ENCODE measurements at regions not wholly inside any gene's neighbourhood (a gene's known extent, or its start where the extent isn't known, plus 50 kb on each side); places are given as distances from the start of the nearest gene placed in this dataset.

DNA sequence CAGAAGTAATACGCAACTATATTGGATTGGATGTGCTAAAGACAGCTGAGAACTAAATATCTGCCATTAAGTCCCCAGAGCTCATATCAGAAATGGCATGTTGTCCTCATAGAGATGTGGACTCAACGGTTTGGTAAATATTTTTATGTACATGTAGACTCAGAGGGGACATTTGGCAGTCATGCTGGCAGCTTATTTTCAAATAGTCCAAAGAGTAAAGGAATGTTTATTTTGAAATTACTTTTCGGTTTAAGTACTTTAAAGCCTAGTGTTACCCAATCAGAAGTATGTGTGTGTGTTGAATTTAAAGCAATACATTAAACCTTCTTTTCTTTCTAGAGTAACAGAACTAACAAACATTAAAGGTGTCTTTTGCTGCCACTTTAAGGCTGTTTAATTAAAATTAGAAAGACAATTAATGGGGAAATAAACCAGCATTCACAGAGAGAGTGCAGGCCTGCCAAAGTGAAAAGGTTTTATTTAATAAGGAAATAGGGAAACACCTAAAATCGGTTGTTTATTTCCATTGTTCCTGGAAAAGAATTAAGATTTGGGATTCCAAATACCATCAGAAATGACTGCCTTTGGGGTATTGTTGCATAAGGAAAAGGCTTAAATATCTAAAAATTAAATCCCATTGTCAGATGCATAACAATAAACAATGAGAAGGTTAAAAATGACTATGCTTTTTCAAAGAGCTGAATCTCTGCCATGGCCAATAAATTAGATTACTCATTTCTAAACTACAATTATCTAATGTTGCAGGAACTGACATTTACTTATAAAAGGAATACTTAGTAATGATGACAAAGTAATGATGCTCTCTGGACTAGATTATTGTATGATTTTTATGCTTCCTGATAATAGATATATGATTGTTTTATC is 113.4 kb upstream of the AHR start (continued):
- no peak for TF ChIP-seq ZSCAN22 (CRISPR knock-in tag; IDR thresholded peaks at IDR 0.05)
- TF ChIP-seq, protein P1, sequence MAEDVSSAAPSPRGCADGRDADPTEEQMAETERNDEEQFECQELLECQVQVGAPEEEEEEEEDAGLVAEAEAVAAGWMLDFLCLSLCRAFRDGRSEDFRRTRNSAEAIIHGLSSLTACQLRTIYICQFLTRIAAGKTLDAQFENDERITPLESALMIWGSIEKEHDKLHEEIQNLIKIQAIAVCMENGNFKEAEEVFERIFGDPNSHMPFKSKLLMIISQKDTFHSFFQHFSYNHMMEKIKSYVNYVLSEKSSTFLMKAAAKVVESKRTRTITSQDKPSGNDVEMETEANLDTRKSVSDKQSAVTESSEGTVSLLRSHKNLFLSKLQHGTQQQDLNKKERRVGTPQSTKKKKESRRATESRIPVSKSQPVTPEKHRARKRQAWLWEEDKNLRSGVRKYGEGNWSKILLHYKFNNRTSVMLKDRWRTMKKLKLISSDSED (CRISPR knock-in tag; IDR thresholded peaks at IDR 0.05): no peak
- TF ChIP-seq CCAR2 (optimal IDR thresholded peaks at IDR 0.05; ENCODE audit: low read depth, low read length): no peak
- TF ChIP-seq ZNF768 (CRISPR knock-in tag; IDR thresholded peaks at IDR 0.05): no peak
- no peak for TF ChIP-seq ZNF747 (CRISPR knock-in tag; IDR thresholded peaks at IDR 0.05; ENCODE audit: borderline replicate concordance)
- no peak for TF ChIP-seq TOE1 (CRISPR knock-in tag; IDR thresholded peaks at IDR 0.05)
- TF ChIP-seq ZFP90 (CRISPR knock-in tag; IDR thresholded peaks at IDR 0.05; ENCODE audit: borderline replicate concordance): no peak
- TF ChIP-seq, protein P2, sequence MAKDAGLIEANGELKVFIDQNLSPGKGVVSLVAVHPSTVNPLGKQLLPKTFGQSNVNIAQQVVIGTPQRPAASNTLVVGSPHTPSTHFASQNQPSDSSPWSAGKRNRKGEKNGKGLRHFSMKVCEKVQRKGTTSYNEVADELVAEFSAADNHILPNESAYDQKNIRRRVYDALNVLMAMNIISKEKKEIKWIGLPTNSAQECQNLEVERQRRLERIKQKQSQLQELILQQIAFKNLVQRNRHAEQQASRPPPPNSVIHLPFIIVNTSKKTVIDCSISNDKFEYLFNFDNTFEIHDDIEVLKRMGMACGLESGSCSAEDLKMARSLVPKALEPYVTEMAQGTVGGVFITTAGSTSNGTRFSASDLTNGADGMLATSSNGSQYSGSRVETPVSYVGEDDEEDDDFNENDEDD (CRISPR knock-in tag; IDR thresholded peaks at IDR 0.05; ENCODE audit: borderline replicate concordance): no peak
- TF ChIP-seq, protein P3, sequence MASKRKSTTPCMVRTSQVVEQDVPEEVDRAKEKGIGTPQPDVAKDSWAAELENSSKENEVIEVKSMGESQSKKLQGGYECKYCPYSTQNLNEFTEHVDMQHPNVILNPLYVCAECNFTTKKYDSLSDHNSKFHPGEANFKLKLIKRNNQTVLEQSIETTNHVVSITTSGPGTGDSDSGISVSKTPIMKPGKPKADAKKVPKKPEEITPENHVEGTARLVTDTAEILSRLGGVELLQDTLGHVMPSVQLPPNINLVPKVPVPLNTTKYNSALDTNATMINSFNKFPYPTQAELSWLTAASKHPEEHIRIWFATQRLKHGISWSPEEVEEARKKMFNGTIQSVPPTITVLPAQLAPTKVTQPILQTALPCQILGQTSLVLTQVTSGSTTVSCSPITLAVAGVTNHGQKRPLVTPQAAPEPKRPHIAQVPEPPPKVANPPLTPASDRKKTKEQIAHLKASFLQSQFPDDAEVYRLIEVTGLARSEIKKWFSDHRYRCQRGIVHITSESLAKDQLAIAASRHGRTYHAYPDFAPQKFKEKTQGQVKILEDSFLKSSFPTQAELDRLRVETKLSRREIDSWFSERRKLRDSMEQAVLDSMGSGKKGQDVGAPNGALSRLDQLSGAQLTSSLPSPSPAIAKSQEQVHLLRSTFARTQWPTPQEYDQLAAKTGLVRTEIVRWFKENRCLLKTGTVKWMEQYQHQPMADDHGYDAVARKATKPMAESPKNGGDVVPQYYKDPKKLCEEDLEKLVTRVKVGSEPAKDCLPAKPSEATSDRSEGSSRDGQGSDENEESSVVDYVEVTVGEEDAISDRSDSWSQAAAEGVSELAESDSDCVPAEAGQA (IDR thresholded peaks at IDR 0.05; ENCODE audit: low read depth): no peak
- TF ChIP-seq, protein P3 (CRISPR knock-in tag; IDR thresholded peaks at IDR 0.05; ENCODE audit: borderline replicate concordance): no peak
- TF ChIP-seq WIZ (CRISPR knock-in tag; IDR thresholded peaks at IDR 0.05): no peak
- TF ChIP-seq, protein P4, sequence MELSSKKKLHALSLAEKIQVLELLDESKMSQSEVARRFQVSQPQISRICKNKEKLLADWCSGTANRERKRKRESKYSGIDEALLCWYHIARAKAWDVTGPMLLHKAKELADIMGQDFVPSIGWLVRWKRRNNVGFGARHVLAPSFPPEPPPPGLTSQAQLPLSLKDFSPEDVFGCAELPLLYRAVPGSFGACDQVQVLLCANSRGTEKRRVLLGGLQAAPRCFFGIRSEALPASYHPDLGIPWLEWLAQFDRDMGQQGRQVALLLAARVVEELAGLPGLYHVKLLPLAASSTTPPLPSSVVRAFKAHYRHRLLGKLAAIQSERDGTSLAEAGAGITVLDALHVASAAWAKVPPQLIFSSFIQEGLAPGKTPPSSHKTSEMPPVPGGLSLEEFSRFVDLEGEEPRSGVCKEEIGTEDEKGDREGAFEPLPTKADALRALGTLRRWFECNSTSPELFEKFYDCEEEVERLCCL (CRISPR knock-in tag; IDR thresholded peaks at IDR 0.05; ENCODE audit: borderline replicate concordance): no peak
- TF ChIP-seq, protein P5, sequence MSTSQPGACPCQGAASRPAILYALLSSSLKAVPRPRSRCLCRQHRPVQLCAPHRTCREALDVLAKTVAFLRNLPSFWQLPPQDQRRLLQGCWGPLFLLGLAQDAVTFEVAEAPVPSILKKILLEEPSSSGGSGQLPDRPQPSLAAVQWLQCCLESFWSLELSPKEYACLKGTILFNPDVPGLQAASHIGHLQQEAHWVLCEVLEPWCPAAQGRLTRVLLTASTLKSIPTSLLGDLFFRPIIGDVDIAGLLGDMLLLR (CRISPR knock-in tag; IDR thresholded peaks at IDR 0.05): no peak
- TF ChIP-seq SUZ12 (IDR thresholded peaks at IDR 0.05; ENCODE audit: low read depth, low read length): no peak
- no peak for TF ChIP-seq MED8 (CRISPR knock-in tag; IDR thresholded peaks at IDR 0.05; ENCODE audit: insufficient replicate concordance)
- no peak for TF ChIP-seq ZBTB8A (CRISPR knock-in tag; IDR thresholded peaks at IDR 0.05; ENCODE audit: borderline replicate concordance, low read depth)
- no peak for TF ChIP-seq RORA (CRISPR knock-in tag; IDR thresholded peaks at IDR 0.05)
- peak; percentile 40; the same call in 1 of the 2 replicates for TF ChIP-seq GFI1 (CRISPR knock-in tag; IDR thresholded peaks at IDR 0.05; ENCODE audit: borderline replicate concordance)
- TF ChIP-seq RARG (CRISPR knock-in tag; IDR thresholded peaks at IDR 0.05; ENCODE audit: low read depth): no peak

Data from HepG2 (cell line).